ENCODE measurements at regions not wholly inside any gene's neighbourhood (a gene's known extent, or its start where the extent isn't known, plus 50 kb on each side); places are given as distances from the start of the nearest gene placed in this dataset.

DNA sequence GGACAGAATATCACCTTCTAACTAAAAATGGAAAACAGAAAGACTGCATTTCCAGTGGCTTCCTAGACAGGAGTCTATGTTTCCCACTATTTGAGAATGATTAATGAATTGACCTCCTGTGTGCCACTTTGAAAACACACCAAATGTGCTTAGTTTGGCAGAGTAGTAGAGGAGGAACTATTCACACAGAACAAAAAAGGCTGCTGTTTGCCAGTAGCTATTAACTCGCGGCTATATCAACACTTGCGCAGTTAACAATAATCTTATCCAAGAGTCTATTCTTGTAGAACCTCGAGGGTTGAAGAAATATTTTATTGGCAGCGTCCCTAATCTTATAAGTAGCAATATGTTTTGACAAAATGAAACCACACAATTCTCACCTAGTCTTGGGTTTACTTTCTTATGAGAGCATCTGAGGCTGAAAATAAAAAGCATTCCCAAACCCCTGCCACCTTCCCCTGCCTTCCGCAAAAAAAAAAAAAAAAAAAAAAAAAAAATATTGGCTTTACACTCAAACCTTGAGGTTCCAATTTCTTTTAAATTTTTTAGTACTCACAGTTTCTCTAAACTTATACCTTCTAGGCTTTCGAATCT is 127.3 kb upstream of the FLRT2 start:
- no peak for DNase-seq
- no peak for ATAC-seq (replicated peaks)
- no peak overlapping the region for H3K27ac Mint-ChIP-seq
- H3K4me1 Mint-ChIP-seq = no peaks in the 10 kb centered on the region
- H3K4me3 Mint-ChIP-seq = no peak overlapping the region
- no peaks in the 10 kb centered on the region for H3K36me3 Mint-ChIP-seq
- no peaks in the 10 kb centered on the region for H3K27me3 Mint-ChIP-seq
- peaks cover 0 to 2% of the 10 kb centered on the region in 2 donors for H3K9me3 Mint-ChIP-seq

DNA sequence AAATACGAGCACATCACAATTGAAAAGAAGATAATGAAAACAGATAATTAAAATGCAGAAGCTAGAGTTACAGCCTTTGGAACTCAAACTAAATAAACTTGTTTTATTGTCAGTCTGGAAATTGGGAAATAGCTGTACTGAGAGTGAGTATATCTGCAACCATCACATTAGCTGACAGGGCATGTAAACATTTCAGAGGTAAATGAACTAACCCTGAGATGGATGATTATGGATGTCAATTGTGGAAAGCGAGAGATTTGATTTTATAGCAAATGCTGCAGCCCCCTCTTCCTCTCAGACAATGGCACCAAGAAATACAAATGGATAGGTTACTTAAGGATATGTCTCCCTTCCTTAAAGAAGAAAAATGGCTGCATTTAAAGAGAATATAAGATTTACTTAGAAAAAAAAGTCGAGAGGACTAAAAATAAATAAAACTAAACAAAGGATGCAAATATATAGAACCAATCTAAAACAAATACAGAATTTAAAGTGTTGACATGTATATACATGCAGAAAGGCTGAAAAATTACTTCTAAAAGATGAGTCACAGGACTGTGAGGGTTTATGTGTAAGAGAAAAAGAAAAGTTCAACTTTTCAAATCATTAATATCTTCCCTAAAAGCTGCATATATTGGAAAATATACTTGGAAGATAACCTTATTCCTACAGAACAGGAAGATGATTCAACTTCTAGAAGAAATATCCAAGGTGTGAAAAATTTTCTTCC is 120.3 kb upstream of the FLRT2 start:
- ATAC-seq (replicated peaks) = no peak
- no peaks in the 10 kb centered on the region for H3K9me3 Mint-ChIP-seq
- no peak overlapping the region for H3K4me3 Mint-ChIP-seq
- H3K27me3 Mint-ChIP-seq = no peaks in the 10 kb centered on the region
- H3K4me1 Mint-ChIP-seq = no peaks in the 10 kb centered on the region
- H3K36me3 Mint-ChIP-seq = no peaks in the 10 kb centered on the region
- DNase-seq = no peak
- H3K27ac Mint-ChIP-seq = no peak overlapping the region

DNA sequence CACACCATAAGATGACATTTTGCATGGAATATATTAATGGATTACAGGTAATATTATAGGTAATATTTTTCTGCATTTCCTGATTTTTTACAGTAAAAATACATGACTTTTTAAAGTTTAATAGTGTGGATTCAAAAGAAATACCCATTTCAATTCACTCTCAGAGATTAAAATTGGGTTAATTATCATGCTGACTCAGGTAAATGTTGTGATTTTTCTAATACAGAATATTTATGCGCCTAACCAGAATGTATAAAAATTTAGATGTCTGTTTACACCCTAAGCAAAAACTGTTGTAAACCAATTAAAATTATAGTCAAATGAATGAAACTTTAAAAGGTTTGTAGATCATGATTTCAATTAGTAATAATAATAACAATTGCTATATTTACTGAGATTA is 117.2 kb upstream of the FLRT2 start:
- Mint-ChIP-seq H3K4me3 (no peak overlapping the region), H3K4me1 (no peaks in the 10 kb centered on the region), H3K27me3 (no peaks in the 10 kb centered on the region), H3K9me3 (no peaks in the 10 kb centered on the region), H3K27ac (no peak overlapping the region), H3K36me3 (no peaks in the 10 kb centered on the region)
- ATAC-seq (replicated peaks) (no peak), DNase-seq (no peak)

DNA sequence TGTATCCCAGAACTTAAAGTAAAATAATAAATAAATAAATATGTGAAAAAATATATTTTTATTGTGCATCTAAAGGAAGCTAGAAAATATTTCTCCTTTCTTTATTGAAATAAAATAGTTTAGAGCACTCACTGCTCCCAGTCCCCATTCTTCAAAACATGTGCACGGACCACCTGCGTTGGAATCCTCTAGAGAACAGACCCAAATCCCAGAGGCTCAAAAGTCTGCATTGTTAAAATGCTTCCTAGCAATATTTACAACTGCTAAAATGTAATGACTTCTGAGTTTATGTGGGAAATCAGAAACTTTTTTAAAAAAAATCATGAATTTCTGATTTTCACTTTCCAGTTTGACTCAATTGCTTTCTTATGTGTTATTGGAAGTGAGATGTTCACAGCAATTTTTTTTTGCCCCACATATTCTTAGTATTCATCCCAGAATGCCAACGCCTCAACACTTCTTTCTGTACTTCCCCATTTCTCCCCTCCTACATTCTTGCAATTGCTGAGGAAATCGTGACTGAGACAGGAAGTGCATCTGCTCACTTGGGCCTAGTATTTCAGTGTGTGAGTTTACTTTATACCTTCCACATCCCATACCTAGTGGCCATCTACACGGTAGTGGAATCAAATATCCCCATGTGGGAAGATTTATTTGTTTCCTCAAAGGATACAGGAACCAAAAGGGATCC is 116.0 kb upstream of the FLRT2 start:
- DNase-seq (no peak), ATAC-seq (replicated peaks) (no peak)
- H3K27ac Mint-ChIP-seq = no peak overlapping the region
- H3K9me3 Mint-ChIP-seq = no peaks in the 10 kb centered on the region
- H3K4me1 Mint-ChIP-seq = no peaks in the 10 kb centered on the region
- no peak overlapping the region for H3K4me3 Mint-ChIP-seq
- H3K27me3 Mint-ChIP-seq = no peaks in the 10 kb centered on the region
- H3K36me3 Mint-ChIP-seq = no peaks in the 10 kb centered on the region

DNA sequence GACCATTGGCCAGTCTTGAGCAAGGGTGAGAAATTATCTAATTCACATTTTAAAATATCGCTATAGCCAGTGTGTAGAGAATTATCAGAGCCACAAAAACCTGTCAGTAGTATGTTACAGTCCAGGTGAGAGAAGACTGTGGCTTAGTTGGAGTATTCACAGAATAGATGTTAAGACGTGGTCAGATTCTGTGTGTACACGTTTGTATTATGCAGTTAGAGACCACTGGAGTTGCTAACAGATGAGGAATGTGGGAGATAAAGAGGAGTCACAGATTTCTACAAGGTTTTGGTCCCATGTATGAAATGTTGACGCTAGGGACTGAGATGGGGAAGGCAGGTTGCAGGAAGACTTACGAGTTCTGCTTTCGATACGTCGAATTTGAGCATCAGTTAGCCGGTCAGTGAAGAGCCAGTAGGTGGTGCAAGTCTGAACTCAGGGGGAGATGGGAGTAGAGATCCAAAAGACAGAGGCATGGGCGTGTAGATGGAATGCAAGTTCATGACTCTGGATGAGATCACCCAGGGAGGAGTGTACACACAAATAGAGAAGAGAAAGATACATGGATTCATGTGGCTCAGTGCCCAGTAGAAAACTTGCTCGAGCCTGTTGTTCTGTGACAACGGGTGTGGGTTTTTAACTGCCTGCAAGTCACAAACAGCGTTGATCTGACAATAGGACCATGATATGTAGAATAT is 114.8 kb upstream of the FLRT2 start:
- Mint-ChIP-seq H3K9me3 (no peaks in the 10 kb centered on the region), H3K27ac (no peak overlapping the region), H3K36me3 (no peaks in the 10 kb centered on the region), H3K27me3 (no peaks in the 10 kb centered on the region), H3K4me1 (no peaks in the 10 kb centered on the region), H3K4me3 (no peak overlapping the region)
- ATAC-seq (replicated peaks) = no peak
- no peak for DNase-seq

DNA sequence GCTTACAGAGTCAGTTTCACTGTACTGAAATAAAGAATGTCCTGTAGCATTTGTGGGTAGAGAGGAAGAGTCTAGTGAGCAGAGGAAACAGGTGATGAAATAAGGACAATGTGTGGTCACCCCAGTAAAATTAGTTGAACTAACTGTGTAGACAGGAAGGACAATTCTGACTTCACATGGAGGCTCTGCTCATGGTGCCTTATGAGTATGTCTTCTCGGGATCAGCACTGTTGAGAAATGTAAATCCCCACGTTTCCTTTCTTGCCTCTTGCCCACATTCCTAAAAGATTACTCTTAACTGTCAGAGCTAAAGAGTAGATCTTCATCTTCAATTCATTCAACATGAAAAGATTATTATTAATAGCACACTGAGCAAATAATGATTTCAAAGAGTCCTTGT is 113.2 kb upstream of the FLRT2 start:
- Mint-ChIP-seq H3K36me3 (no peaks in the 10 kb centered on the region), H3K4me1 (no peaks in the 10 kb centered on the region), H3K9me3 (no peaks in the 10 kb centered on the region), H3K4me3 (no peak overlapping the region), H3K27ac (no peak overlapping the region), H3K27me3 (no peaks in the 10 kb centered on the region)
- DNase-seq (no peak), ATAC-seq (replicated peaks) (no peak)

DNA sequence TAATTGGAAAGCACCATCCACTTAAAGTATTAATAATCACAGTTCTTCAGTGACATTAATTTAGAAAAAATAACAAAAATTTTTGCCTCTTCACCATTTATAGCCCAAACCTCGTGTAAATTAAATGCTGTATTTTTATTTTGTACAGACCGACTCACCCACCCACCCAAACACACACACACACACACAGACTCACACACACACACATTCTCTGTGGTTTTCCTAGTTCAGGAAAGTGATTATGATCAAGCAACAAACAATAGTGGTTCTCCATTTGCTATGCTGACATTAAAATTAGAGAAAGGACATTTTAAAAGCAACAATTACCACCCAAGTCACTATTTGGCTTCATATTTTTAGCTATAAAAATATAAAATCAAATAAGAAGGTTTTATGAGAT is 112.5 kb upstream of the FLRT2 start:
- ATAC-seq (replicated peaks) (no peak), DNase-seq (no peak)
- Mint-ChIP-seq H3K9me3 (no peaks in the 10 kb centered on the region), H3K4me3 (no peak overlapping the region), H3K4me1 (no peaks in the 10 kb centered on the region), H3K36me3 (no peaks in the 10 kb centered on the region), H3K27ac (no peak overlapping the region), H3K27me3 (no peaks in the 10 kb centered on the region)

DNA sequence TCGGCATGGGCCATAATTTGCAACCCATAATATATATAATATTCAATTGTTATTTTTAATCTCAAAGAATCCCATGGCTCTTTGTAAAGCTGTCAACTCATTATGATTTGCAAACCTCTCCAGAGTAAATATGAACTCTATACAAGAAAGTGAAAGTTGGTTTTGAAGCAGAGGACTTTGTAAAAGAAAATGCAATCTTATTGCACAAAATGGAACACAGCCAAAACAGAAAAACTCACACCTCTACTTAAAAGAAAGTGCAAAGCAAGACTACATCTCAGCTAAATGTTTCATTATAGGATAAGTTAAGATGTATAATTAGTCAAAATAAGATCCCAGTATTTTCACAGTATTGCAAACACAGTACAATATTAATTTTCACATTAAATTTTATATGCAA is 111.2 kb upstream of the FLRT2 start:
- ATAC-seq (replicated peaks) (no peak), DNase-seq (no peak)
- H3K4me3 Mint-ChIP-seq = no peak overlapping the region
- no peaks in the 10 kb centered on the region for H3K4me1 Mint-ChIP-seq
- H3K36me3 Mint-ChIP-seq = no peaks in the 10 kb centered on the region
- peaks cover 0 to 2% of the 10 kb centered on the region in 2 donors for H3K9me3 Mint-ChIP-seq
- H3K27ac Mint-ChIP-seq = no peak overlapping the region
- no peaks in the 10 kb centered on the region for H3K27me3 Mint-ChIP-seq

DNA sequence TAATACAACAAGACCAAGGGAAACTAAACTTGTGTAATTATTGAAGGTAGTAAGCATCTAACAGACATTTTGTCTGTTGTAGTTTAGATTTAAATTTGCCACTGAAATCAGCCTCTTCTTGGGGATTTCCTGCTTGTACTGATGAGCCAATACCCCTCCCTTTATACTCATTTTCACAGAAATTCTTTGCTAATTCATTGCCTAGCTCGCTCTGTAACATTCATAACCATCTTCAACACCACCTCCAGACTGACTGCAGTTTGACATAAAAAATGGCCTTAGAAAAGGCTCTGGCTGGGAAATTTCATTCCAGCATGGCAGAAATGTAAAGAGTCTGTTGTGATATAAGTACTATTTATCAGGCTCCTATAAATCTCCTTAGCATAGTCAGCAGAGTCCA is 109.7 kb upstream of the FLRT2 start:
- Mint-ChIP-seq H3K36me3 (no peaks in the 10 kb centered on the region), H3K4me3 (no peak overlapping the region), H3K9me3 (peaks cover 0 to 2% of the 10 kb centered on the region in 2 donors), H3K27me3 (no peaks in the 10 kb centered on the region), H3K27ac (no peak overlapping the region), H3K4me1 (no peaks in the 10 kb centered on the region)
- ATAC-seq (replicated peaks) (no peak), DNase-seq (no peak)

DNA sequence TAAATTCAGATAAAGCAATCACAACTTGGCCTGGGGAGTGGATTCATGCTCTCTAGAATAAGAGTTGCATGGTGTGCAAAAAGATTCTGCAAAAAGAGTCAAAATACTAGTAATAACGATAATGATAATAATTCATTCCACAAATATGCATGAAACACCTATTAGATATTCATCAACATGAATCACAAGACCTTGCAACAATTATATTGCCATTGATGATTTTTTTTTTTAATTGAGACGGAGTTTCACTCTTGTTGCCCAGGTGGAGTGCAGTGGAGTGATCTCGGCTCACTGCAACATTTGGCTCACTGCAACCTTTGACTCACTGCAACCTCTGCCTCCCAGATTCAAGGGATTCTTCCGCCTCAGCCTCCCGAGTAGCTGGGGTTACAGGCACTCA is 109.2 kb upstream of the FLRT2 start:
- ATAC-seq (replicated peaks) = no peak
- Mint-ChIP-seq H3K4me3 (no peak overlapping the region), H3K36me3 (no peaks in the 10 kb centered on the region), H3K9me3 (peaks cover 0 to 2% of the 10 kb centered on the region in 2 donors), H3K27me3 (no peaks in the 10 kb centered on the region), H3K27ac (no peak overlapping the region), H3K4me1 (no peaks in the 10 kb centered on the region)
- no peak for DNase-seq

DNA sequence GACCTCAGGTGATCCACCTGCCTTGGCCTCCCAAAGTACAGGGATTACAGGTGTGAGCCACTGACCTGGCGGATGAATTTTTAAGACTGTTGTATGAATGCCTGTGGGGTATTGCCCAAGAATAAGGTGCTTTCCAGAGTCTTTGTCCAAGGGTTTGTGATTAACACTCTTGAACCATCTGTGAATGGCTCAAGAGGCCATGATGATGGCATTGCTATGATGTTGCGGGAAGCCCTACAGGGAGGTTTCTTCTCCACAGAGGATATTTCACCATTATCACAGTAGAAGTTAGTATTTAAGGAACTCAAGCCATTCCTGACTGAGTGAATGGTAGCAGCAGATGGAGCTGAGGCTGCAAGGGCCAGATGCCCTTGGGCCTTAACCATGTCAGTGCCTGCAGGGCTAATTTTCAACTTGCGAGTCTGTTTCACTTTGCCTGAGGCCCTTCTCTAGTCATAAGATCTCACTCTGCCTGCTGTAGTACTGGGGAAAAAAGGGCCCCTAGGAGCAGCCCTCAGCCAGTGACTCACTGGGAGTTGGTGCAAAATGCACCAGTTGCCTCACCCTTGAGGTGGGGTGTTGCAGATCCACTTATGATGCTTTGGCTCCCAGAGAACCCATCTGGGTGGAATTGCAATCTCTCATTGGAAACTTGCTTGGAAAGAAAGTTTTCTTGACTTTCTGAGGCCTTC is 108.6 kb upstream of the FLRT2 start:
- Mint-ChIP-seq H3K4me1 (no peaks in the 10 kb centered on the region), H3K27ac (no peak overlapping the region), H3K36me3 (no peaks in the 10 kb centered on the region), H3K27me3 (no peaks in the 10 kb centered on the region), H3K9me3 (peaks cover 0 to 2% of the 10 kb centered on the region in 2 donors), H3K4me3 (no peak overlapping the region)
- no peak for DNase-seq
- ATAC-seq (replicated peaks) = no peak

DNA sequence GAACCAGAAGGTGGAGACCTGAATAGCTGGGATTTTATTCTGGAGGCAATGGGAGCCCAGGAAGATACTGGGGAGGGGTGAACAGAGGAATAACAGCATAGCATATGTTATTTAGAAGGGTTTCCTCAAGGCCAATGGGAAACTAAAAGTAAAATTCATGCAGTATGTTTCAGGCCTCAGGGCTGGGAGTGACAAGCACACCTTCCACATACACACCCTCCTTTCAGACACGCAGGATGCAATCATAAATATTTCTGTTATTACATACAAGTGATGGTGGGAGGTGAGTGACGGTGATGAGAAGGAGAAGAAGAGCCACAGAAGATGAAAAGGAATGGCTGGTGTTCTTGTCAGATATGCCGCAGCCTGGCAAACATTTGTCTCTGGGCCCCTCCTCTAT is 106.1 kb upstream of the FLRT2 start:
- H3K4me1 Mint-ChIP-seq = no peaks in the 10 kb centered on the region
- H3K4me3 Mint-ChIP-seq = no peak overlapping the region
- peaks cover 0 to 2% of the 10 kb centered on the region in 2 donors for H3K9me3 Mint-ChIP-seq
- no peak overlapping the region for H3K27ac Mint-ChIP-seq
- no peaks in the 10 kb centered on the region for H3K27me3 Mint-ChIP-seq
- no peak for DNase-seq
- no peaks in the 10 kb centered on the region for H3K36me3 Mint-ChIP-seq
- ATAC-seq (replicated peaks) = no peak

DNA sequence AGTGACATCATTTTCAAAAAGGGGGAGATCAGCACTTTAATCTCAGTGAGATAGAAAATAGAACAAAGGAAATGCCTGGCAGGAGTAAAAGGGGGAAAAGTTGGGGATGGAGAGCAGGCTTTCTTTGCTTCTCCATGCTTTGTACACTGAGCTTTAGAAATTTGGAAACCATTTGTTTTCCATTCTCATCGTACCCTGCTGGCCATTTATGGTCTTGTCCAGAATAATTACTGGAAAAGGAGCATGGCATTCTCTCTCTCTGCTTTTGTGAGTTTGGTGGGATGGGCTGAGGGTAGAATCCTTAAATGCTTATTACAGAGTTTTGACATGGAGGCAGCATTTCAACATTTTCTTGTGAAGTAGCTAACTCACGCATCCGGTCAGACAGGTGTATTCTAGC is 104.4 kb upstream of the FLRT2 start:
- H3K4me3 Mint-ChIP-seq = no peak overlapping the region
- no peak for ATAC-seq (replicated peaks)
- H3K4me1 Mint-ChIP-seq = no peaks in the 10 kb centered on the region
- H3K27ac Mint-ChIP-seq = no peak overlapping the region
- H3K27me3 Mint-ChIP-seq = no peaks in the 10 kb centered on the region
- no peaks in the 10 kb centered on the region for H3K36me3 Mint-ChIP-seq
- no peak for DNase-seq
- H3K9me3 Mint-ChIP-seq = peaks cover 2 to 4% of the 10 kb centered on the region in 2 donors

Data from stimulated activated naive B cell treated with anti-CD40 and anti-IgM and Interleukin-4, amounts not matched to agents 10 μg/mL and 1 μg/mL and 100 μg/mL, for 72 hours (primary cell).